ENCODE measurements at regions not wholly inside any gene's neighbourhood (a gene's known extent, or its start where the extent isn't known, plus 50 kb on each side); places are given as distances from the start of the nearest gene placed in this dataset.

DNA sequence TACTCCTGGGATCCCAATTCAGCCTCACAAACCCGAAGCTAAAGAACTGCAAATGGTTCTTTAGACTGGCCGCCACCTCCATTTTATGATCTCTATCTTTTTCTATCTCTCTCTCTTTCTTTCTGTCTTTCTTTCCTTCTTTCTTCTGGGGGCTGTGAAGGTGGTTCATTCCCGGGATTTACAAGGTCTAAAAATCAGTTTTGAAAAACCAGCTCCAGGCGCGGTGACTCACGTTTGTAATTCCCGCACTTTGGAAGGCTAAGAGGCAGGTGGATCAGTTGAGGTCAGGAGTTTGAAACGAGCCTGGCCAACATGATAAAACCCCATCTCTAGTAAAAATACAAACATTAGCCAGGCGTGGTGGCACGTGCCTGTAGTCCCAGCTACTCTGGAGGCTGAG, 67.2 kb upstream of the VASH1 start:
- no peak overlapping the region for H3K4me3 ChIP-seq (replicated peaks in 1 of 3; ENCODE audit: insufficient read depth in 1 of 3, low read depth in 1 of 3, low read length in 3 of 3)
- CTCF ChIA-PET, result interaction anchor here (1.3 to 1.6 kb wide), 2 partner anchors 16 to 116 kb away, joined by 4 to 5 read pairs; no protein-coding TSS in a partner anchor
- dilution Hi-C loops (cut with MboI; ENCODE audit: extremely low pct_ligation_motif_present, low sequenced_read_pairs), result no loop called here
- H4K20me1 ChIP-seq (replicated peaks; ENCODE audit: control insufficient read depth, extremely low read depth, insufficient read depth, low read length), result no peaks in the 10 kb centered on the region
- TF ChIP-seq MAX (IDR thresholded peaks at IDR 0.05; ENCODE audit: insufficient read depth, insufficient read length) (no peak), EZH2 (IDR thresholded peaks at IDR 0.05; ENCODE audit: borderline replicate concordance, low read depth, low read length, severe bottlenecking) (no peak), JUN (IDR thresholded peaks at IDR 0.05; ENCODE audit: borderline replicate concordance, insufficient read depth, insufficient read length, low read depth) (no peak), POLR2AphosphoS5 (IDR thresholded peaks at IDR 0.05; ENCODE audit: insufficient read depth, low read depth, low read length) (no peak), MYC (IDR thresholded peaks at IDR 0.05; ENCODE audit: low read depth, low read length) (no peak), GATA2 (IDR thresholded peaks at IDR 0.05; ENCODE audit: insufficient read depth, insufficient read length, low read depth, low read length) (no peak)
- FAIRE-seq, result no peak
- DNase-seq (ENCODE audit: low read depth, low spot score), result no peak
- H3K27me3 ChIP-seq (ENCODE audit: control insufficient read depth in 2 of 2, insufficient read depth in 2 of 2, low read length in 2 of 2), result peaks cover 0 to 5% of the 10 kb centered on the region in 2 experiments
- no TSS peak for BruUV-seq (replicated peaks)
- no peaks in the 10 kb centered on the region for H3K9me3 ChIP-seq (replicated peaks; ENCODE audit: control insufficient read depth, insufficient read depth, low read length)
- no peak overlapping the region for H2AFZ ChIP-seq (ENCODE audit: low read depth, low read length)
- POLR2A ChIA-PET, result no interaction called here
- H3K9me1 ChIP-seq (replicated peaks; ENCODE audit: control insufficient read depth, extremely low read depth, insufficient read depth, low read length), result no peaks in the 10 kb centered on the region
- no peak overlapping the region for H3K27ac ChIP-seq (ENCODE audit: insufficient read depth, low read depth, low read length)
- no peak overlapping the region for H3K4me2 ChIP-seq (ENCODE audit: insufficient read depth, low read length)
- intact Hi-C loops (cut with micrococcal nuclease), result no loop called here
- H3K36me3 ChIP-seq (ENCODE audit: control insufficient read depth in 2 of 2, extremely low read depth in 1 of 2, insufficient read depth in 2 of 2, low read length in 2 of 2), result no peaks in the 10 kb centered on the region
- no peaks in the 10 kb centered on the region for H3K4me1 ChIP-seq (ENCODE audit: control insufficient read depth, extremely low read depth, insufficient read depth, low read length)
- no peaks in the 10 kb centered on the region for H3K79me2 ChIP-seq (ENCODE audit: control insufficient read depth, insufficient read depth, low read length)
- no peak overlapping the region for H3K9ac ChIP-seq (replicated peaks; ENCODE audit: extremely low read depth, insufficient read depth, low read length)

- no peak for DNase-seq (ENCODE audit: low read depth, low spot score)
- H3K9me1 ChIP-seq (replicated peaks; ENCODE audit: control insufficient read depth, extremely low read depth, insufficient read depth, low read length), result no peaks in the 10 kb centered on the region
Measured at GRCh38 chr14:76695263-76695920, 65.9 kb upstream of the VASH1 start.

More at GRCh38 chr14:76695263-76695920, 65.9 kb upstream of the VASH1 start:
- no peak for FAIRE-seq
- dilution Hi-C loops (cut with MboI; ENCODE audit: extremely low pct_ligation_motif_present, low sequenced_read_pairs), result no loop called here
- Histone ChIP-seq H3K4me2 (ENCODE audit: insufficient read depth, low read length) (no peak overlapping the region), H3K27me3 (ENCODE audit: control insufficient read depth in 2 of 2, insufficient read depth in 2 of 2, low read length in 2 of 2) (peaks cover 2 to 3% of the 10 kb centered on the region in 2 experiments), H3K4me1 (ENCODE audit: control insufficient read depth, extremely low read depth, insufficient read depth, low read length) (no peaks in the 10 kb centered on the region), H3K9ac (replicated peaks; ENCODE audit: extremely low read depth, insufficient read depth, low read length) (no peak overlapping the region), H3K4me3 (replicated peaks in 1 of 3; ENCODE audit: insufficient read depth in 1 of 3, low read depth in 1 of 3, low read length in 3 of 3) (no peak overlapping the region), H3K36me3 (ENCODE audit: control insufficient read depth in 2 of 2, extremely low read depth in 1 of 2, insufficient read depth in 2 of 2, low read length in 2 of 2) (no peaks in the 10 kb centered on the region), H3K9me3 (replicated peaks; ENCODE audit: control insufficient read depth, insufficient read depth, low read length) (no peaks in the 10 kb centered on the region), H3K79me2 (ENCODE audit: control insufficient read depth, insufficient read depth, low read length) (no peaks in the 10 kb centered on the region), H4K20me1 (replicated peaks; ENCODE audit: control insufficient read depth, extremely low read depth, insufficient read depth, low read length) (no peaks in the 10 kb centered on the region), H3K27ac (ENCODE audit: insufficient read depth, low read depth, low read length) (no peak overlapping the region), H2AFZ (ENCODE audit: low read depth, low read length) (no peak overlapping the region)
- ChIA-PET POLR2A (no interaction called here), CTCF (interaction anchor here (2.1 kb wide), 1 partner anchor 90 kb away, joined by 12 read pairs; no protein-coding TSS in a partner anchor)
- BruUV-seq (replicated peaks), result no TSS peak
- intact Hi-C loops (cut with micrococcal nuclease), result no loop called here
- TF ChIP-seq FOS (IDR thresholded peaks at IDR 0.05; ENCODE audit: borderline replicate concordance, insufficient read depth, low read length) (no peak), MYC (IDR thresholded peaks at IDR 0.05; ENCODE audit: low read depth, low read length) (no peak), CTCF (IDR thresholded peaks at IDR 0.05; ENCODE audit: extremely low read depth in 1 of 2, insufficient read depth in 1 of 2, low read depth in 1 of 2, low read length in 2 of 2) (no peak), GATA2 (IDR thresholded peaks at IDR 0.05; ENCODE audit: insufficient read depth, insufficient read length, low read depth, low read length) (no peak), POLR2A (IDR thresholded peaks at IDR 0.05; ENCODE audit: low read depth, low read length) (no peak), JUN (IDR thresholded peaks at IDR 0.05; ENCODE audit: borderline replicate concordance, insufficient read depth, insufficient read length, low read depth) (no peak), EZH2 (IDR thresholded peaks at IDR 0.05; ENCODE audit: borderline replicate concordance, low read depth, low read length, severe bottlenecking) (no peak), MAX (IDR thresholded peaks at IDR 0.05; ENCODE audit: insufficient read depth, insufficient read length) (no peak), POLR2AphosphoS5 (IDR thresholded peaks at IDR 0.05; ENCODE audit: insufficient read depth, low read depth, low read length) (no peak)
